AG04450 (cell line): ENCODE measurements at regions not wholly inside any gene's neighbourhood (a gene's known extent, or its start where the extent isn't known, plus 50 kb on each side); places are given as distances from the start of the nearest gene placed in this dataset.

Source experiments
- CTCF ChIA-PET: fragments of 300-600, 350-600 bp; formaldehyde crosslinking; extraction: SDS; loops from one replicate; lab custom pipeline; 2022; ENCODE audit warnings: antibody characterized with exemption, inconsistent platforms; lab: Charles Lee
- POLR2A ChIA-PET: fragments of 350-600 bp; formaldehyde crosslinking; extraction: SDS; loops from one replicate; lab custom pipeline; 2021; ENCODE audit warnings: antibody characterized with exemption, inconsistent platforms; lab: Yijun Ruan, JAX
- DNase-seq: peaks from one replicate; pipeline ENCODE4 v3.0.0-alpha.2; 2011; ENCODE audit warnings: low read depth, low spot score
- H3K27ac ChIP-seq: one replicate; pipeline ENCODE4 v1.5.1; 2012; ENCODE audit warnings: low read depth, low read length, control low read depth
- H3K27me3 ChIP-seq: one replicate; pipeline ENCODE4 v1.6.0; 2012; ENCODE audit warnings: low read length; ENCODE audit not compliant: control insufficient read depth, insufficient read depth
- H3K4me3 ChIP-seq: 2 replicates; pipeline ENCODE4 v1.5.1; 2011; ENCODE audit warnings: mild to moderate bottlenecking, low read depth, low read length, control low read depth
- H3K9me3 ChIP-seq: 2 replicates; pipeline ENCODE4 v1.5.1; 2012; ENCODE audit warnings: low read length; ENCODE audit not compliant: control insufficient read depth, insufficient read depth
- CTCF ChIP-seq: IDR thresholded peaks from 2 replicates; pipeline ENCODE4 v1.5.1; 2011; ENCODE audit warnings: low read depth, low read length, control low read depth, inconsistent platforms

- POLR2A ChIA-PET = no interaction called here
- no peak overlapping the region for H3K4me3 ChIP-seq
- no peak for DNase-seq
- H3K27ac ChIP-seq = no peak overlapping the region
- TF ChIP-seq CTCF = no peak
- H3K27me3 ChIP-seq = peaks cover 3% of the 10 kb centered on the region
- CTCF ChIA-PET = interaction anchor here (1.2 kb wide), 1 partner anchor 10 kb away, joined by 4 read pairs; no protein-coding TSS in a partner anchor
- H3K9me3 ChIP-seq = no peaks in the 10 kb centered on the region
Observed at GRCh38 chr2:191777351-191777750, 69.5 kb downstream of the CAVIN2 start.

DNA sequence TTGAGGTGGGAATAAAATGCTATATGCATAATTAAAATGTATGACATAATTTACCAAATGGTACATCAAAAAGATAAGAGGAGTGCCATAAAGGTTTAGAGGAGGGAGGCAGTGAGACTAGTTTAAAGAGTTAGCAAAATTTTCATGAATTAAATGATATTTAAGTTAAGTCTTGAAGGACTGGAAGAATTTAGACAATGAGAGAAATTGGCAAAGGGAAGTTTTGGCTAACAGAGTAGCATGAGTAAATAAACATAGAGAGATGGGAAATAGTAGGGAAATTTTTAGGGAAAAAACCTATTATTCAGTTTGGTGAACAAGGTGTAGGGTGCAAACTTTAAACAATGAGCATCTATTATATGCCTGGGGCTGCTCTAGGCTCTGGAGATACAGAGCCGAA is 68.8 kb downstream of the CAVIN2 start:
- H3K4me3 ChIP-seq = no peak overlapping the region
- H3K9me3 ChIP-seq = no peaks in the 10 kb centered on the region
- DNase-seq = no peak
- CTCF ChIA-PET = interaction anchor here (1.2 kb wide), 1 partner anchor 10 kb away, joined by 4 read pairs; no protein-coding TSS in a partner anchor
- POLR2A ChIA-PET = no interaction called here
- peaks cover under 1% of the 10 kb centered on the region for H3K27me3 ChIP-seq
- H3K27ac ChIP-seq = no peak overlapping the region
- no peak for TF ChIP-seq CTCF

- ChIA-PET CTCF (no interaction called here), POLR2A (no interaction called here)
- Histone ChIP-seq H3K9me3 (no peaks in the 10 kb centered on the region), H3K4me3 (no peak overlapping the region), H3K27ac (no peak overlapping the region), H3K27me3 (no peaks in the 10 kb centered on the region)
- no peak for TF ChIP-seq CTCF
- no peak for DNase-seq
Observed at GRCh38 chr2:191782351-191782750, 64.5 kb downstream of the CAVIN2 start.

GRCh38 chr2:191783416-191783815 is 63.5 kb downstream of the CAVIN2 start:
- DNase-seq = no peak
- Histone ChIP-seq H3K9me3 (no peaks in the 10 kb centered on the region), H3K4me3 (no peak overlapping the region), H3K27ac (no peak overlapping the region), H3K27me3 (no peaks in the 10 kb centered on the region)
- TF ChIP-seq CTCF = no peak
- ChIA-PET POLR2A (no interaction called here), CTCF (no interaction called here)
